Left lung (tissue), 4 donors: ENCODE measurements at regions not wholly inside any gene's neighbourhood (a gene's known extent, or its start where the extent isn't known, plus 50 kb on each side); places are given as distances from the start of the nearest gene placed in this dataset.
"Not testable (repeated sequence)": the region's sequence is repeated elsewhere in the genome, so short reads cannot be mapped to it uniquely, and the experiment has no call there.

Source experiments
- ATAC-seq: fragments of 200-7000 bp; cut with Tn5 transposase; one replicate; pipeline ENCODE4 v1.9.1; 2020; ENCODE audit warnings: moderate library complexity
- DNase-seq, 4 donors: peaks; one replicate each; pipeline ENCODE4 v3.0.0-alpha.2; 2013 to 2020
- H3K27ac ChIP-seq, 2 donors: fragments of 200-600 bp; sonication (generic) in 1 of 2; one replicate each; pipeline versions ENCODE4 v1.5.0 to v1.8.0; 2020 to 2021
- H3K27me3 ChIP-seq, 2 donors: fragments of 200-600 bp; sonication (generic) in 1 of 2; one replicate each; pipeline versions ENCODE4 v1.5.0 to v1.8.0; 2020 to 2021
- H3K36me3 ChIP-seq, 2 donors: fragments of 200-600 bp; sonication (generic) in 1 of 2; one replicate each; pipeline versions ENCODE4 v1.5.0 to v1.8.0; 2020 to 2021
- H3K4me1 ChIP-seq, 2 donors: fragments of 200-600 bp; one replicate each; pipeline ENCODE4 v1.8.0; 2021
- H3K4me3 ChIP-seq, 2 donors: fragments of 200-600 bp; sonication (generic) in 1 of 2; one replicate each; pipeline versions ENCODE4 v1.5.0 to v1.8.0; 2020 to 2021; ENCODE audit warnings: mild to moderate bottlenecking in 1 of 2
- H3K9me3 ChIP-seq, 2 donors: fragments of 200-600 bp; sonication (generic) in 1 of 2; one replicate each; pipeline versions ENCODE4 v1.5.0 to v1.8.0; 2020 to 2021
- CTCF ChIP-seq, 2 donors: fragments of 200-600 bp; sonication (generic) in 1 of 2; IDR thresholded peaks; one replicate each; pipeline versions ENCODE4 v1.5.0 to v1.8.0; 2021; ENCODE audit warnings: antibody characterized with exemption in 2 of 2
- intact Hi-C, 2 donors: fragments of 100-400 bp; cut with DNase I; formaldehyde crosslinking; loops; one replicate each; pipeline versions ENCODE4 v1.11.2 to v1.14.2; 2022
- donor health status: DM: no; HTN: yes; CAD: no.
- donor health status: DM: no; HTN: no; CAD: no.

GRCh38 chr13:38090913-38091312, 221.3 kb upstream of the TRPC4 start:
- no peak for TF ChIP-seq CTCF (IDR thresholded peaks at IDR 0.05)
- no peak overlapping the region for H3K27ac ChIP-seq
- H3K27me3 ChIP-seq: no peaks in the 10 kb centered on the region
- intact Hi-C loops: no loop called here
- DNase-seq (no peak), ATAC-seq (no peak)
- peaks cover 0 to 22% of the 10 kb centered on the region in 2 donors for H3K9me3 ChIP-seq
- peaks cover 0 to 15% of the 10 kb centered on the region in 2 donors for H3K36me3 ChIP-seq
- H3K4me1 ChIP-seq: no peaks in the 10 kb centered on the region
- no peak overlapping the region for H3K4me3 ChIP-seq

- ATAC-seq (no peak), DNase-seq (peak in 1 of 4 donors; percentile 28)
- H3K4me3 ChIP-seq: no peak overlapping the region
- no peaks in the 10 kb centered on the region for H3K4me1 ChIP-seq
- no peaks in the 10 kb centered on the region for H3K27me3 ChIP-seq
- H3K9me3 ChIP-seq: peaks cover 0 to 29% of the 10 kb centered on the region in 2 donors
- peaks cover 0 to 16% of the 10 kb centered on the region in 2 donors for H3K36me3 ChIP-seq
- H3K27ac ChIP-seq: no peak overlapping the region
- intact Hi-C loops: no loop called here
- TF ChIP-seq CTCF (IDR thresholded peaks at IDR 0.05): no peak
Observed at GRCh38 chr13:38086721-38087120, 217.1 kb upstream of the TRPC4 start.

GRCh38 chr13:38086013-38086412, 216.4 kb upstream of the TRPC4 start:
- intact Hi-C loops: no loop called here
- no peak overlapping the region for H3K27ac ChIP-seq
- no peaks in the 10 kb centered on the region for H3K27me3 ChIP-seq
- peaks cover 0 to 16% of the 10 kb centered on the region in 2 donors for H3K36me3 ChIP-seq
- ATAC-seq: no peak
- peak in 1 of 4 donors; percentile 31 for DNase-seq
- H3K4me1 ChIP-seq: no peaks in the 10 kb centered on the region
- TF ChIP-seq CTCF (IDR thresholded peaks at IDR 0.05): no peak
- peaks cover 0 to 33% of the 10 kb centered on the region in 2 donors for H3K9me3 ChIP-seq
- no peak overlapping the region for H3K4me3 ChIP-seq

- H3K4me1 ChIP-seq: no peaks in the 10 kb centered on the region
- no peaks in the 10 kb centered on the region for H3K36me3 ChIP-seq
- H3K27me3 ChIP-seq: no peaks in the 10 kb centered on the region
- no peak for TF ChIP-seq CTCF (IDR thresholded peaks at IDR 0.05)
- H3K27ac ChIP-seq: no peak overlapping the region
- intact Hi-C loops: no loop called here
- no peak for ATAC-seq
- no peak overlapping the region for H3K4me3 ChIP-seq
- no peak for DNase-seq
- no peaks in the 10 kb centered on the region for H3K9me3 ChIP-seq
Observed at GRCh38 chr13:38073931-38074330, 204.4 kb upstream of the TRPC4 start.

- no peak for ATAC-seq
- H3K4me3 ChIP-seq: no peak overlapping the region
- no peak for DNase-seq
- no peaks in the 10 kb centered on the region for H3K36me3 ChIP-seq
- H3K4me1 ChIP-seq: no peaks in the 10 kb centered on the region
- H3K9me3 ChIP-seq: peaks cover 0 to 3% of the 10 kb centered on the region in 2 donors
- no peak for TF ChIP-seq CTCF (IDR thresholded peaks at IDR 0.05)
- no peaks in the 10 kb centered on the region for H3K27me3 ChIP-seq
- intact Hi-C loops: no loop called here
- no peak overlapping the region for H3K27ac ChIP-seq
Observed at GRCh38 chr13:38072696-38073095, 203.1 kb upstream of the TRPC4 start.

- H3K9me3 ChIP-seq, H3K4me3 ChIP-seq, DNase-seq, H3K27ac ChIP-seq, intact Hi-C loops, H3K27me3 ChIP-seq, H3K36me3 ChIP-seq, H3K4me1 ChIP-seq, ATAC-seq: not testable (repeated sequence)
Observed at GRCh38 chr13:38071340-38071739, 201.8 kb upstream of the TRPC4 start.
